K562 (cell line): ENCODE measurements at regions not wholly inside any gene's neighbourhood (a gene's known extent, or its start where the extent isn't known, plus 50 kb on each side); places are given as distances from the start of the nearest gene placed in this dataset.

Source experiments
- C11orf30 ChIP-seq: fragments of 450-650 bp; IDR thresholded peaks from 2 replicates; pipeline ENCODE4 v1.6.1; 2016; ENCODE audit warnings: low read depth, mild to moderate bottlenecking
- FOXJ2 ChIP-seq: fragments of 200-800 bp; sonication (Bioruptor generic); IDR thresholded peaks from 2 replicates; pipeline ENCODE4 v1.6.1; 2016; ENCODE audit warnings: missing genetic modification characterization, missing compliant biosample characterization
- GTF2B ChIP-seq: IDR thresholded peaks from 2 replicates; pipeline ENCODE4 v1.6.1; 2011; ENCODE audit not compliant: insufficient read length; ENCODE audit errors: extremely low read depth
- KDM1A ChIP-seq, 2 experiments: fragments of 450-650 bp; IDR thresholded peaks; 2 replicates each; pipeline ENCODE4 v1.6.1; 2016; ENCODE audit warnings: mild to moderate bottlenecking in 2 of 2
- MAFG ChIP-seq: fragments of 450-650 bp; conservative IDR thresholded peaks from 2 replicates; pipeline ENCODE4 v1.6.1; 2016; ENCODE audit warnings: missing genetic modification characterization, missing compliant biosample characterization
- MAFK ChIP-seq: IDR thresholded peaks from 2 replicates; pipeline ENCODE4 v1.6.1; 2011; ENCODE audit warnings: low read length, improper control_type of control experiment
- NCOA6 ChIP-seq: fragments of 450-650 bp; IDR thresholded peaks from 2 replicates; pipeline ENCODE4 v1.6.1; 2017; ENCODE audit warnings: mild to moderate bottlenecking
- NONO ChIP-seq, 2 experiments: fragments of 200-400 bp in 1 of 2; fragments of 450-650 bp in 1 of 2; formaldehyde crosslinking in 1 of 2; IDR thresholded peaks; 2 replicates each; pipeline ENCODE4 v1.6.1; 2017; ENCODE audit warnings: low read depth in 2 of 2, mild to moderate bottlenecking in 2 of 2, moderate library complexity in 2 of 2, low read length in 1 of 2
- PHB ChIP-seq: fragments of 250-450 bp; sonication (Bioruptor Pico); IDR thresholded peaks from 2 replicates; pipeline ENCODE4 v1.5.0; 2021
- PTTG1 ChIP-seq: fragments of 450-650 bp; IDR thresholded peaks from 2 replicates; pipeline ENCODE4 v1.6.1; 2016; ENCODE audit warnings: low read depth, mild to moderate bottlenecking, missing genetic modification characterization, missing compliant biosample characterization
- ZBED1 ChIP-seq: IDR thresholded peaks from 2 replicates; pipeline ENCODE4 v1.6.1; 2014
- ZC3H8 ChIP-seq: fragments of 450-650 bp; IDR thresholded peaks from 2 replicates; pipeline ENCODE4 v1.6.1; 2017
- ZNF134 ChIP-seq: fragments of 250-450 bp; sonication (Bioruptor Pico); conservative IDR thresholded peaks from 2 replicates; pipeline ENCODE4 v1.4.0; 2020
- ZNF280A ChIP-seq: fragments of 450-650 bp; IDR thresholded peaks from 2 replicates; pipeline ENCODE4 v1.6.1; 2018; ENCODE audit warnings: mild to moderate bottlenecking, low read depth; ENCODE audit not compliant: partially characterized antibody
- ZNF316 ChIP-seq: fragments of 450-650 bp; IDR thresholded peaks from 2 replicates; pipeline ENCODE4 v1.6.1; 2016
- ZNF707 ChIP-seq: fragments of 250-450 bp; sonication (Bioruptor Pico); conservative IDR thresholded peaks from 2 replicates; pipeline ENCODE4 v1.8.0; 2022; ENCODE audit warnings: inconsistent platforms, mild to moderate bottlenecking, moderate library complexity

- TF ChIP-seq PTTG1 (tag): no peak
- TF ChIP-seq ZNF707: no peak
- peak; percentile 79 for TF ChIP-seq C11orf30
- no peak for TF ChIP-seq ZC3H8
- peak; percentile 73 for TF ChIP-seq MAFG (tag)
- TF ChIP-seq KDM1A (IDR thresholded peaks at IDR 0.05): no peak
- TF ChIP-seq NCOA6: no peak
- no peak for TF ChIP-seq ZNF280A
- TF ChIP-seq ZNF316: peak; percentile 90
- TF ChIP-seq GTF2B: no peak
- no peak for TF ChIP-seq FOXJ2 (tag)
- no peak for TF ChIP-seq ZNF134
- TF ChIP-seq MAFK: peak; percentile 74; the same call in 1 of the 2 replicates
- TF ChIP-seq NONO (IDR thresholded peaks at IDR 0.05; ENCODE audit: low read depth in 2 of 2, low read length in 1 of 2): no peak
- no peak for TF ChIP-seq PHB (CRISPR knock-in tag)
- no peak for TF ChIP-seq ZBED1
Observed at GRCh38 chr4:81751531-81752289, 280.0 kb upstream of the RASGEF1B start (continued).
